ENCODE measurements at regions not wholly inside any gene's neighbourhood (a gene's known extent, or its start where the extent isn't known, plus 50 kb on each side); places are given as distances from the start of the nearest gene placed in this dataset.
"Not testable (repeated sequence)": the region's sequence is repeated elsewhere in the genome, so short reads cannot be mapped to it uniquely, and the experiment has no call there.

- Mint-ChIP-seq H3K36me3 (ENCODE audit: low read depth) (no peaks in the 10 kb centered on the region), H3K4me3 (no peak overlapping the region), H3K27ac (no peak overlapping the region), H3K27me3 (ENCODE audit: low read depth) (no peaks in the 10 kb centered on the region), H3K9me3 (ENCODE audit: insufficient read depth) (no peaks in the 10 kb centered on the region), H3K4me1 (ENCODE audit: low read depth) (no peaks in the 10 kb centered on the region)
- POLR2A ChIA-PET, result no interaction called here
- DNase-seq (no peak), ATAC-seq (no peak)
- CTCF ChIA-PET, result no interaction called here
Observed at GRCh38 chr6:167553736-167554119, 228.8 kb downstream of the TTLL2 start.

- Mint-ChIP-seq H3K27me3 (ENCODE audit: low read depth) (no peaks in the 10 kb centered on the region), H3K4me1 (ENCODE audit: low read depth) (no peaks in the 10 kb centered on the region), H3K36me3 (ENCODE audit: low read depth) (no peaks in the 10 kb centered on the region), H3K9me3 (ENCODE audit: insufficient read depth) (no peaks in the 10 kb centered on the region), H3K4me3 (no peak overlapping the region), H3K27ac (no peak overlapping the region)
- DNase-seq (no peak), ATAC-seq (no peak)
- ChIA-PET POLR2A (no interaction called here), CTCF (no interaction called here)
Observed at GRCh38 chr6:167554854-167555253, 230.0 kb downstream of the TTLL2 start.

GRCh38 chr6:167555836-167556235, 230.9 kb downstream of the TTLL2 start:
- no peak overlapping the region for H3K4me3 Mint-ChIP-seq
- H3K27ac Mint-ChIP-seq, result no peak overlapping the region
- DNase-seq, result no peak
- POLR2A ChIA-PET, result no interaction called here
- CTCF ChIA-PET, result no interaction called here
- H3K4me1 Mint-ChIP-seq (ENCODE audit: low read depth), result no peaks in the 10 kb centered on the region
- ATAC-seq, result no peak
- H3K36me3 Mint-ChIP-seq (ENCODE audit: low read depth), result no peaks in the 10 kb centered on the region
- H3K27me3 Mint-ChIP-seq (ENCODE audit: low read depth), result no peaks in the 10 kb centered on the region
- no peaks in the 10 kb centered on the region for H3K9me3 Mint-ChIP-seq (ENCODE audit: insufficient read depth)

- H3K4me3 Mint-ChIP-seq, result no peak overlapping the region
- no peaks in the 10 kb centered on the region for H3K27me3 Mint-ChIP-seq (ENCODE audit: low read depth)
- ATAC-seq (no peak), DNase-seq (no peak)
- H3K27ac Mint-ChIP-seq, result no peak overlapping the region
- ChIA-PET POLR2A (no interaction called here), CTCF (no interaction called here)
- H3K9me3 Mint-ChIP-seq (ENCODE audit: insufficient read depth), result no peaks in the 10 kb centered on the region
- no peaks in the 10 kb centered on the region for H3K4me1 Mint-ChIP-seq (ENCODE audit: low read depth)
- no peaks in the 10 kb centered on the region for H3K36me3 Mint-ChIP-seq (ENCODE audit: low read depth)
Observed at GRCh38 chr6:167557675-167558074, 232.8 kb downstream of the TTLL2 start.

GRCh38 chr6:167558246-167559177, 233.6 kb downstream of the TTLL2 start:
- Mint-ChIP-seq H3K27ac (no peak overlapping the region), H3K4me1 (ENCODE audit: low read depth) (no peaks in the 10 kb centered on the region), H3K27me3 (ENCODE audit: low read depth) (no peaks in the 10 kb centered on the region), H3K4me3 (no peak overlapping the region), H3K9me3 (ENCODE audit: insufficient read depth) (no peaks in the 10 kb centered on the region), H3K36me3 (ENCODE audit: low read depth) (no peaks in the 10 kb centered on the region)
- POLR2A ChIA-PET, result no interaction called here
- DNase-seq (no peak), ATAC-seq (no peak)
- CTCF ChIA-PET, result no interaction called here

GRCh38 chr6:167559675-167560479, 235.0 kb downstream of the TTLL2 start:
- H3K27ac Mint-ChIP-seq, result no peak overlapping the region
- ChIA-PET CTCF (no interaction called here), POLR2A (no interaction called here)
- H3K9me3 Mint-ChIP-seq (ENCODE audit: insufficient read depth), result no peaks in the 10 kb centered on the region
- H3K4me3 Mint-ChIP-seq, result no peak overlapping the region
- no peak for ATAC-seq
- no peaks in the 10 kb centered on the region for H3K4me1 Mint-ChIP-seq (ENCODE audit: low read depth)
- H3K27me3 Mint-ChIP-seq (ENCODE audit: low read depth), result no peaks in the 10 kb centered on the region
- no peak for DNase-seq
- no peaks in the 10 kb centered on the region for H3K36me3 Mint-ChIP-seq (ENCODE audit: low read depth)

DNA sequence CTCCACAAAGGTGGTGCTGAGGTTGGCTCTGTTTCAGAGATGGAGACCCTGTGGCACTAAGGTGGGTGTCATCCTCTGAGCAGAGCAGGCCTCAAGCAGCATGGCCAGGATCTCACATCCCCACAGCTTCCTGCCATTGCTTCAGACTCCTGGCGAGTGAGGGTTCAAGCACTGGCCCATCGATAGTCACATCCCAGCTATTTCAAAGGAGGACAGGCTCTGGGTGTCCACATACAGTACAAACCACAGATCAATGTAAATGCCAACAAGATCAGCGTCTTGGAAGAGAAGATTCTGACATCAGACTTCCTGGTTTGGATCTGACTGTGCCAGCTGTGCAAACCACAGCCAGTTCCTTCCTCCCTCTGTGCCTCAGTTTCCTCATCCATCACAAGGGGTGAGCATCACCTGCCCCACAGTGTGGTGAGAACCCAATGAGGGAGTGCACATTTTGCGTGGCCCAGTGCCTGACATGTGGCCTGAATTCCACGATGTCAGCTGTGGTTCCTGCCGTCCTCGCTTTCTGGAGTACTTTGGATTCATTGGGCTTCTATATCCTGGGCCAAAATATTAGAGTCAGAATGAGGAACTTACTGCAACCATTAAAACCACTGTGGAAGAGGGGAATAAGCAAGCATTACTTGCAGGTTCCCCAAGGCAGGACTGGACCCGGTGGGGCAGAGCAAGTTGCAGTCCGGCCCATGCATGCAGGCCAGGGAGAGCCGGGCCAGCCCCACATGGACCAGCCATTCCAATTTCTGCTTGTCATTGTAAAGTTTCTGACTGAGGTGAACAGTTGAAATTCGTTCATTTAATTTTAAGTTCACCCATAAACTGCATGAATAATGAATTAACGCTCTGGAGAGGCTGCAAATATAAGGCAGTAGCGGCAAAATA, 236.0 kb downstream of the TTLL2 start:
- ATAC-seq, result no peak
- H3K27me3 Mint-ChIP-seq (ENCODE audit: low read depth), result no peaks in the 10 kb centered on the region
- no peaks in the 10 kb centered on the region for H3K9me3 Mint-ChIP-seq (ENCODE audit: insufficient read depth)
- H3K27ac Mint-ChIP-seq, result no peak overlapping the region
- H3K36me3 Mint-ChIP-seq (ENCODE audit: low read depth), result no peaks in the 10 kb centered on the region
- no peak overlapping the region for H3K4me3 Mint-ChIP-seq
- no peak for DNase-seq
- H3K4me1 Mint-ChIP-seq (ENCODE audit: low read depth), result no peaks in the 10 kb centered on the region
- CTCF ChIA-PET, result no interaction called here
- POLR2A ChIA-PET, result no interaction called here

GRCh38 chr6:167562862-167563261, 238.0 kb downstream of the TTLL2 start:
- H3K4me3 Mint-ChIP-seq; H3K36me3 Mint-ChIP-seq (ENCODE audit: low read depth); H3K9me3 Mint-ChIP-seq (ENCODE audit: insufficient read depth); POLR2A ChIA-PET; H3K4me1 Mint-ChIP-seq (ENCODE audit: low read depth); DNase-seq; H3K27ac Mint-ChIP-seq; H3K27me3 Mint-ChIP-seq (ENCODE audit: low read depth); ATAC-seq; CTCF ChIA-PET: not testable (repeated sequence)

- ChIA-PET POLR2A (no interaction called here), CTCF (no interaction called here)
- H3K4me3 Mint-ChIP-seq, result no peak overlapping the region
- no peaks in the 10 kb centered on the region for H3K9me3 Mint-ChIP-seq (ENCODE audit: insufficient read depth)
- ATAC-seq, result no peak
- no peaks in the 10 kb centered on the region for H3K36me3 Mint-ChIP-seq (ENCODE audit: low read depth)
- no peak overlapping the region for H3K27ac Mint-ChIP-seq
- no peak for DNase-seq
- no peaks in the 10 kb centered on the region for H3K27me3 Mint-ChIP-seq (ENCODE audit: low read depth)
- no peaks in the 10 kb centered on the region for H3K4me1 Mint-ChIP-seq (ENCODE audit: low read depth)
Observed at GRCh38 chr6:167564416-167565250, 239.7 kb downstream of the TTLL2 start.

DNA sequence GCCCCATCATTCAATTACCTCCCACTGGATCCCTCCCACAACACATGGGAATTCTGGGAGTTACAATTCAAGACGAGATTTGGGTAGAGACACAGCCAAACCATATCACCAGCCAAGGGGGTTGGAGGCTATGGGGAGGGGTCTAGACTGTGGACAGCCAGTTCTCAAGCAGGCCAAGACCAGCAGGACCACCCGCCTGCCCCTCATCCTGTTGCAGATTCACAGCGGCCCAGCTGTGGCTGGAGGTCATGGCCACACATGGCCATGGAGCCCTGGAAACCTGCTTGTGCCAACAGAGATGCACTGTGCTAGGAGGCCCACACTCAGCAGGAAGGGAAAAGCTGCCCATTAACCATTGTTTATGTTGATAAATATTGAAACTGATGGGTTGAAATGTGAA, 240.5 kb downstream of the TTLL2 start:
- DNase-seq (no peak), ATAC-seq (no peak)
- H3K27me3 Mint-ChIP-seq (ENCODE audit: low read depth), result no peaks in the 10 kb centered on the region
- POLR2A ChIA-PET, result no interaction called here
- H3K4me1 Mint-ChIP-seq (ENCODE audit: low read depth), result no peaks in the 10 kb centered on the region
- H3K27ac Mint-ChIP-seq, result no peak overlapping the region
- H3K36me3 Mint-ChIP-seq (ENCODE audit: low read depth), result no peaks in the 10 kb centered on the region
- H3K9me3 Mint-ChIP-seq (ENCODE audit: insufficient read depth), result no peaks in the 10 kb centered on the region
- no peak overlapping the region for H3K4me3 Mint-ChIP-seq
- CTCF ChIA-PET, result no interaction called here

DNA sequence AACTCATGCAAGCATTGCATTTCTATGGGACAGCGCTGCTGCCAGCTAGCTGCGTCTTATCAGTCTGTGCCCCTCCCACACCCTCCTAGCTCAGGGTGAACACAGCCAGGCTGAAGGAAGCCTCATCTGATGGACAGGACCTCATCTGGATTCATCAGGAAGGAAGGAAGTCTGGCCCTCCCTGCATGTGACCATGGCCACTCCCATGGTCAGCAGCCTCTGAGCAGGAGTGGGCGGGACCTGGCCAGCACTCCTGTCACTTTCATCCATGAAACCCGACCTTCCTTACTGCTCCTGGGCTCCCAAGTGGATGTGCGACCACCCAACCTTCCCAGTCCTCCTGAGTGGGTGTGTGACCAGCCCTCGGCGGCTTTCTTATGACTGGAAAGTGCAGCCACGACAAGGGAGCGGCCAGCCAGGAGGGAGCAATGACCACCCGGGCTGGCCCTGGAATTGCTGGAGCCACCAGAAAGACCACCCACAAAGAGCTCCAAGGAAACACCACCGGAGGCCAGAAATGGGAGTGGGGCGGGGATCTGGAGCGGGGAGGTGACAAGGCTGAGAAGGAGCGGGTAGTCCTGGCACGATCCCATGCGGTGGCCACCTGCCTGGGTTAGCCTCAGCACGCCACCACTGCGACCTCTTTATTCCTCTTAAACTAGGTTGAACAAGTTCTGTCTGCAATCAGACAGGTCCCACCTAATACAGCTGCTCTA, 241.2 kb downstream of the TTLL2 start:
- DNase-seq (no peak), ATAC-seq (no peak)
- Mint-ChIP-seq H3K27me3 (ENCODE audit: low read depth) (no peaks in the 10 kb centered on the region), H3K36me3 (ENCODE audit: low read depth) (no peaks in the 10 kb centered on the region), H3K9me3 (ENCODE audit: insufficient read depth) (no peaks in the 10 kb centered on the region), H3K4me1 (ENCODE audit: low read depth) (no peaks in the 10 kb centered on the region), H3K27ac (no peak overlapping the region), H3K4me3 (no peak overlapping the region)
- CTCF ChIA-PET, result no interaction called here
- POLR2A ChIA-PET, result no interaction called here
